Esophagus mucosa (tissue), 1 donor: ENCODE measurements at regions not wholly inside any gene's neighbourhood (a gene's known extent, or its start where the extent isn't known, plus 50 kb on each side); places are given as distances from the start of the nearest gene placed in this dataset.

Source experiments
- ATAC-seq: fragments of 200-7000 bp; cut with Tn5 transposase; one replicate; pipeline ENCODE4 v1.9.1; 2020
- donor health status: DM: yes; HTN: yes; CAD: no.

DNA sequence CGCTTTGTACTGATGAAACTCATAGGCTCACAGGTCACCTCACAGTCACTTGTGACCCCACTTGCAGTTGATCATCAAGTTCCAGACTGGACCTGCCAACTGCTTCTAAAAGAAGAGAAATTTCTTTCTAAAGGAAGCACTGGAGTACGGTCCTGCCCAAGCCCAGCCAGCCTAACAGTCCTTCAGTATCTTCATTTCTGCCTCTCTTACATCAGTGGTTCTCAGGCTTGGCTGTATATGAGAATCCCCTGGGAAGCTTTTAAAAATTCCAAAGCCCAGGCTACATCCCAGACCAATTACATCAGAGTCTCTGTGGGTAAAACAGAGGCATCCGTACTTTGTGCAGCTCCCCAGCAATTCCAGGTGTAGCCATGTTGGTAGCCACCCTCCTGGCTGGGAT, 282.1 kb downstream of the NFIB start:
- no peak for ATAC-seq

DNA sequence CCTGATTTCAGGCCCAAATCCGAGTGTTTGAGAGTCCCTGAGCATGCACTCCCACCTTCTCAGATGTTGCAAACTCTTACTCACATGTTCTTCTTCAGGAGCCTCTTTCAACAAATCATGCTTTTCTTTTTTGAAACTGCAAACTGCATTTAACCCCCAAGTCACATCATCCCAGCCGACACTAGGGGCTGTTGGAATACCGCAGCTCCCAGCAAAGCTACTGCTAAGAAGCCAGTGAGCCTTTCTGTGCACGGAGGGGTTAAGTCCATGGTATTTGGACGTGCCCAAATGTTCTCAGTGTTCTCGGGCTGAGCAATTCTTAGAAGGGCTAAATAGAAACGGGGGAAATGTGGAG, 282.9 kb downstream of the NFIB start:
- ATAC-seq: no peak

DNA sequence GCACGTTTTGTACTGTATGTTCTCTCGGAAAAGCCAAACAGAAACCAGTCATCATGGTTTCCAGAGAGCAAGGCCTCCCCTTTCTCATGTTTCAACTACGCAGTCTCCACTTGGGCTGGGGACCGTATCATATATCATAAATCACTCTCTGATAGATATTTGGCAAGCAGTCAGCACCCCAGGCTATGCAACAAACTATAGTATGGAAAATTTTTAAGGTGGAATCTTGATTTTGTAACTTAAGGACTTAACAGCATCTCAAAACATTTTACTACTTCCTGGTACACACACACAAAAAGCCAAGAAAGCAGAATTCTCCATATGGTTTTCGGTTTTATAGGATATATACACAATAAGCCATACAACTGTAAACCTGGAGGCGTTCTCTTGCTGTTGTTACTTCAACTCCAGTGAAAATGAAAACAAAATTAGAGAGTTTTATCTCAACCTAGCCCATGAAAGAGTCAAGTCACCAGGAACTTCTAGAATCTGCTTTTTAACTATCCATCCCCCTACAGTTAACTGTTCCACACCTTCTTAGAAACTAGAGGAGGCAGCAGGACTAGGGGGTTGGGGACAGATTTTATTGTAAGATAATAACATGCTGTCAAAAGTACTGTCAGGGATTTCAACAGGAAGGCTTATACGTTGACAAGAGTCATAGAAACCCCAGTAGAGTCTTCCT, 283.4 kb downstream of the NFIB start:
- peak; percentile 43 for ATAC-seq

DNA sequence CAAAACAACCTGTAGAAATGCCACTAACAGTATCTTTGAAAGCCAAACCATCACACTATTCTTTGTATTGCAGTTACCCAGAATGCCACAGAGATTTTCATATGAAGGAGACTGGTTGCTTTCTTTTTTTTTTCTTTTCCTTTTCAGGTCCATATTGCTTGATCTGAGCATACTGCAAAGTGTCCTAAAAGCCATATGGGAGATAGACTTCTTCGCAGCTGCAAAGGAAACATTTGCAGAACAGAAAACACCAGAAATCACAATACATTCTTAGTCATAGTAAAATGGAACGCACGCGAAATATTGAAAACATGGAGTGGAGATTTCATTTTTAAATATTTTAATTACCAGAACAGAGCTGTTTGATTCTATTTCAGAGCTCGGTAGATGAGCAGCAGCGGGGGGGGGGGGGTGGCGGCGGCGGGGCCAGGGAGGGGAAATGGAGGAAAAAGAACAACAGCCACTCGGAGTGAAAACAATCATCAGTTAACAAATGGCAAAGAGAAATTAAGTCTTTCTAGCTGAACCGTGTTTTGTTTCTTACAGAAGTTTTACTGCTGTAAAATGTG, 284.1 kb downstream of the NFIB start:
- no peak for ATAC-seq

DNA sequence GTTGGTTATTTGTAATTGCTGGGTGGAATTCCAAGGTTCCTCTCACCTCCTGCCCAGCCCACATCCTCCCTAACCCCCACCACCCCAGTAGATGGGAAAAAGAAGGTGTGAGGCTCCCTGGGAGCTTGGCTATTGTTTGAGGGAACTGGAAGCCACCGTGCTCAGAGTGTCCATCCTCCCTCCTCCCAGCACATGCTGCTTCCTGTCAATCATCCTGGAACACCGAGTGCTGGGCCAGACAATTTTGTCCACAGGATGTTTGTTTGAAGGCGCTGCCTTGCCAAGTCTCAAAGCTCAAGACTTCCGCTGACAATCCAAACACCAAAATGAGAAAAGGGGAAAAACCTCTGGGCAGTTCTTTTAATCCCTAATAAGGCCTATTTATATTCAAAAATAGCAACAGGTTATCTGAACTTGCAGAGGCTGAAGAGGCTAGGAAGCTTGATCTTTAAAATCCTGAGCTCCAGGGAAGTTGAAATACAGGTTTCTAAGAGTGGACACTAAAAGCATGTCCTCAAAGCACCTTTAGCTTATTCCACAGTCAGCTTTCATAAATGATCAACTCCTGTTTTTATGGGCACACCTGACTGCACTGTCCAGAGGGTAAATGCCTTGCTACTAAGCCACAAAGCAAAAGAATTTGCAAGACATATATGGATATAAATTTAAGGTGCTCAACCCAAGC, 286.7 kb downstream of the NFIB start:
- ATAC-seq: no peak

DNA sequence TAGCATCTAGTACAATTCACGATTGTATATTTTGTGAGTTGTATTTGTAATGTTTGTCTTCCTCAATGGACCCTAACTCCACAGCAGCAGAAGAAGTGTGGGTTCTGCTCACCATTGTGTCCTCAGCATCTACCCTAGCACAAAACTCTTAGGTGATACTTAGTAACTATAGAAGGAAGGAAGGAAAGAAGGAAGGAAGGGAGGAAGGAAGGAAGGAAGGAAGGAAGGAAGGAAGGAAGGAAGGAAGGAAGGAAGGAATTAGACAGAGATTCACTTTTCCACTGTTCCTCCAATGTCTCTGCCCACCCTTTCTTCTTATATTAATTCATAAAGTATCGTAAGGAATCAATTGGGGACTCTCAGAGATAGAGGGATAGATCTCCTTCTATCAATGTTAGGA, 288.2 kb downstream of the NFIB start:
- ATAC-seq: no peak

DNA sequence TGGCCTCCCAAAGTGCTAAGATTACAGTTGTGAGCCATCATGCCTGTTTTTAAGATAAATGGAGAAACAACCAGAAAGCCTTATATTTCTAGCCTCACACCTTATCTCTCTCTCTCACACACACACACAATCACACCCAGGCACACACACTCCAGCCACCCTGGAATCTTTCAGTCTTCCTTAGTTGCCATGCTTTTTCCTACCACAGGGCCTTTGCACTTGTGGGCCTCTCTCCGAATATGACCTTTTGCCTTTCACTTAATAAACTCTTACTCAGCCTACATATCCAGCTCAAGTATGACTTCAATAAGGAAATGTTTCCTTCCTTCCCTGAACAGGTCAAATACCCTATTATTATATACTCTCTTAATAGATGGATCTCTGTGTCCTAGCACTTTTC, 290.7 kb downstream of the NFIB start:
- no peak for ATAC-seq

DNA sequence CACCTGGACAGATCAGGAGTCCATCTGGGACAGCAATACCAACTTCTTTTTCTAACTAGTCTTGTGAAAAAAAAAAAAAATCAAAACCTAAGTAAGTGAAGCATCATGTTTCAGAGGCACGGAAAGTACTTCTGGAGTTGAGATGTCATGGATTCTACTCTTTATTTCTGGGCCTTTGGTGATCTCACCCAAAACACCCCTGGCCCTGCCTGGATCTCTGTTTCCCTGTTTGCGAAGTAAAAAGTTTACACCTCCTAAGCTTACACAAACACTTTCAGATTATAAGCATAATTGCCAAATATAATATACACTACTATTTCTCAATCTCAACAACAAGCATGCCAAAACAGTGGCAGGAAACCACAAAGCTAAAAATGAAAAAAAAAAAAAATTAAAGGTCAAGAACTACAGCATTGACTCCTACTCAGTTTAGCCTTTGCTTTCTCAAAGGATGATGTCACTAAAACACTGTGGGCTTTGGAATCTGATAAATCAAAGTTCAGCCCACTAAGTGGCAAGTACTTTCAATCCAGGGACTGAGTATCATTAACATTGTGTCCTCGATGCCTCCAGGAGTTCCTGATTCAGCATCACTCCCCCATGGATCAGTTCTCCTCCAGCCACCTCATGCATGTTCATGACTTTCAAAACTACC, 291.9 kb downstream of the NFIB start:
- no peak for ATAC-seq

DNA sequence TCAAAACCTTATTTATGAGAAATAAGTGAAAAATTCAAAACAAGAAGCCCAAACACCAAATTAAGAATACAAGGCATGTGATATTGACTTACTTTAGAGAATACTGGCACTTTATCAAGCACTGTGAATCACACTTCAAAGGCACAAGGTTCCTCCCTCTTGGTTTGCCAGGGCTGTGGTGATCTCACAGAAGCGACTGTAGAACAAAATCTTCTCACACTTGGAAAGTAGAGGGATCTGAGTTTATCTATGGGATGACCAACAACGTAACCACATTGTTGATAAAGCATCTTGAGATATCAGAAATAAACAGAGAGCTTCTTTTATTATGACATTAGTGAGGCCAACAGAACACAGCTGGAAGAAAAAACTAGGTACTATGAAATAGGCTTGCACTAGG, 295.9 kb downstream of the NFIB start:
- peak; percentile 73 for ATAC-seq

DNA sequence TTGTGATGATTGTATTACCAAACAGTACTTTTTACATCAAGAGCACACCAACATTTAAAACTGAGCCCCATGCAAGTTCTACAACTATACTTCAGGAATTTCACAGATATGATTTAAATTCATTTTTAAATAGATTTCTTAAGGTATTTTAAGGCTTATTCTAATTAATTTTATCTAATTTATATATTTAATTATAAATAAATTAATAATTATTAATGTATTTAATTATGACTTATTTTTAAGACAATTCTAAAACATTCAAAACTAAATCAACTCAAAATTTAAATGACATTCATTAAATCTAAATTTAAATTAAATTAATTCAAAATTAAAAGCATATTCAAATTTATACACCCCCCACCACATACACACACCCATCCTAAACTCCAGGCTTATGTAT, 299.2 kb downstream of the NFIB start:
- no peak for ATAC-seq

DNA sequence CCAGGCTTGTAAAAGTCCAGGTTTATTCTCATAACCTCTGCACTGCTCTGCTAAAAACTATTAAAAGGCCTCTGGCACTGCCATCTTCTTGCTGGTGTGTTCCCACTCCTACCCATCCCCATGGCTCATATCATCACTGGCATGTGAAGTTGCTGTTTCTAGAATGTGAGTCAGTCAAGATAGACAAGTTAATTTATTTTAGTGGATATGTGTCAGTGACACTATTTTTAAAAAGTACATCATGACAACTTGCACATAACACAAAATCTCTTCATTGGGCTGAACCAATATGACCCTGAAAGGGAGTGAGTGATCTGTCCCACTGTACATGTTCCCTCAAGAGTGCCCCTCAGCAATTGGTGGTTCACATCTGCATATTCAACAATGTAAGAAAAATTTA, 299.7 kb downstream of the NFIB start:
- no peak for ATAC-seq

DNA sequence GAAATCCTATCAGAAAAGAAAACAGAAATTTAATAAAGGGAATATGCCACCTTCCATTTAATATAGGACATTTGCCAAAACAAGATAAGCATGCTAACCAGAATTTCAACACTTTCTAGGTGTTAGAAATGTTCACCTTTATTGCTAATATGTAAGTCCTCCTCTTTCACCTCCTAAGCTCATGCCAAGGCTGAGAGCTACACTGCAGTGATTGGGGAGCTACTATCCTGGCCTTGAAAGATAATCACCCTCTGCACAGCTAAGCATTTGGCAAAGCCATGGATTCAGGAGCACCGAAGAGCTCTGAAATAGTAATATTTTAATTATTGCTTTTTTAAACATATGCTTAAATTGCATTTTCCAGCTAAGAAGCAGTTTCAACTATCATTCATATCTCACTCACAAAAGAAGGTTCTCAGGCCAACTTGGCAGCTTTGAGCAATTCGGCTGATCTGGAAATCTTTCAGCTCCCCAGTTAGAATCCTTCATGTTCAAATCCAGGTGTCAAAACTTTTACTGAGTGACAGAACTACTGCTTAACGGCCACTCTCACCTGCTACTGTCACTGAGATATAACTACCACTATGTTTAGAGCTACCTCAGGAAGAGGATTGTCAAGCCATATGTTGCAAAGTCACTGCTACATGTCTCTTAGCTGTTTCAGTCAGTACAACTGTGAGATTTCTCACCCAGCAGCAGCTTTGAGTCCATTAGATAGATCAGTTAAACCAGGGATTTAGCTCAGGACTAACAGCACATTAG, 302.0 kb downstream of the NFIB start:
- ATAC-seq: no peak

DNA sequence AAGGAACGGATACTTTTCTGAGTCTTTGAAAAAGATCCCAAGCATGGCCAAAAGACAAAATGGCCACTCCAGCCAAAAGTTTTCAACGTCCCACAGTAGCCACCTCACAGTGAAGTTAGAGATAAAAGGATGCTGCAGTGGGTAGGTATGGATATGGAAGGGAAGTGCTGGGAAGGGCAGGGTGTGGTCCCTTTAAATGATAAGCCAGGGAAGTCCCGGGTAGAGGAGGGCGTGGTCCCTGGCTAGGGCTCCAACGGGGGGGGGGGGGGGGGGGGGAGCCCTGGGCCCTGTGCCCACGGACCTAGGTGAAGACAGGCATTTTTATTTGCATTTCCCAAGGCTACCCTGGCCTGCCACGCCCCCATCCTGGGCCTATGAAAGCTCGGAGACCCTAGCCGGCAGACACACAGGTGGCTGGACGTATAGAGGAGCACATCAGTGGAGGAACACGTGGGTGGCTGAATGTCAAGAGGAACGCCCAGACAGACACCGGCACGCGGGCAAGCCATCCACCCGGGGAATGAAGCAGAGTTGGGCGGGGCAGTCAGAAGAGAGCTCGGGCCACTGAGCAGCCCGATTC, 306.7 kb downstream of the NFIB start:
- ATAC-seq: no peak

DNA sequence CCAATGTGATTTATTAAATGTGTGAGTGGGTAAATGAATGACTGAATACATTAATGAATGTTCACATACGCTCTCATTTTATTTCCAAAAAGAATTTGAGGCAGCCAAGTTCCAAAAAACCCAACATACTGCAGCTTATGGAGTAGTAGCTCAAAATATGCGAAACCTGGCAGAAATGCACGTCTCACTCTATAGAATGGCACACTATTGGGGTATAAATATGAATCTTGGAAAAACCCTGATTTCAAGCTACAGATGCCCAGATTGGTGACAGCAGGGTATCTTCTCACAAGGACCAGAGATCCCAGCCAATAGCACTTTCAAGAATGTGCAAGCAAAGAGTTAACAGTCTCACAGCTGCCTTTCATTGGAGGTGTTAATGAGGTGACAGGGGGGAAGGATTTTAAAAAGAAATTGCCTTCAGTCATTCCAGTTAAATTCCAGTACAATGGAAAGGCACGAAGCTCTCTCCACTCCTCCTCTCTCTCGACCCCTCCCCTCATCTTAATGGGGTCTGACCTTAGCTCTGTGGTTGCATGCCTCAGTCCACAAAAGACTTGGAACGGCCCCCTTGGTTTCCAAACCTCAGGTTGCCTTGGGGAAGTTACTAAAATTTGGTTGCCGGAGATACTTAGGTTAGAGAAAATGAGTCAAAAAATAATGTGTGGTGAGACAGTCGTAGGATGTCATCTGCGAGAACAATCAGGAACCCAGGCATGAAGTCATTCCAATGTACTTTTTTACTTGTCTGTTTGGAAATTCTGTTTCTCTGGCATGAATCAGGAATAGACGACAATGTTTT, 307.4 kb downstream of the NFIB start:
- ATAC-seq: no peak

DNA sequence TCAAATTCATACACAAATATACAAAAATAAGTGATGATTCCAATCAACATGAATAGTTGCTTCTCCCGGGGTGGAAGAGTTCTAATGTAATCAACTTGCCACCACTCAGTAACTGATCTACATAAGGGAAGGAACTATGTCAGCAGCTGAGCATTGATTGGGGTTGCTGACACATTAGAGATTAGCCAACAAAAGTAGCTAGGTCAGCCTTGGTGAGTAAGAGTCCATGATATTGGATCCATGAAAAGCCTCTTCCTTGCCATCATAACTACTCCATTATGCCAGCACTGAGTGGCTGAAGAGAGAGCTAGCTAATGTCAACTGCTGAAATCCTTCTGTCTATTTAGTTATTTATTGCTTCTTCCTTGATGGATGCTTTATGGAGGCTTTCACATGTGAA, 309.8 kb downstream of the NFIB start:
- no peak for ATAC-seq

DNA sequence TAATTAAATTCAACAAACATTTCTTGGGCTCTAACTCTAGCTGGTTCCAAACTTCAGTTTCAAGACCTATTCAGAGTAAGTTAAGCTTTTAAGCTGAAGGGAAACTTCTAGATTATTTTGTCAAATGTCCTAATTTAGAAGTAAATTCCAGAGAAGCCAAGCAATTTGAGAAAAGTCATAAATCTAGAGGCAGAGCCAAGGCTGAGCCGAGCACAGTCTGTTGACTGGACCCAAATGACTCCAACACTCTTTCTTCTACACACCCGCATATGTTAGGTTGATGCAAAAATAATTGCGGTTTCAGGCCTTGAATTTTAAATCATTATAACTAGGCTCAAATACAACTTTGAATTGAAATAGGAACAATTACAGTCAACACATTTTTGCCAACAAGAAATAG, 319.7 kb downstream of the NFIB start:
- ATAC-seq: no peak

DNA sequence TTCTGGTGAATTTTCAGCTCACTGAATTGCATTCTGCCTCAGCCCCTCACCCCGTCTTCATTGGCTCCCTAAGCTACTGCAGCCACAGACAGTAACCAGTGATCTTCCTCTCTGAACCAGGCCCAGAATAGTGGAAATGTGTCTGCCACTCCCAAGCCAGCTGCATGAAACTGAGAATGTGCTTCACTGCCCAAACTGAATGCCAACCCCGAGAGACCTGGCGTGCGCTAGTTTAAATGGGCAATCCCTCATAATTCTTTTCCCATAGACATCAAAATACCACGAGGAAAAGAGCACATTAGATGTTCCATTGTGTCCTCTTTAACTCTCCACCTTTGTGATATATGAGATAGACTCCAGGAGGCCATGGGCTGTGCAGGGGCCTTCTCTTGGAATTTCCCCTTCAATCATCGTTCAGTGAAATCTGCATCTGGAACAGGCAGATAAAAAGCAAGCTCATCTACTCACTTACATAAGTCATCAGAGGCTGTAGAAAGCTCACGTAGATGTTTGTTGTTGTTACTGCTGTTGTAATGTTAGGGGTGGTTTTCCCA, 320.2 kb downstream of the NFIB start:
- ATAC-seq: no peak

DNA sequence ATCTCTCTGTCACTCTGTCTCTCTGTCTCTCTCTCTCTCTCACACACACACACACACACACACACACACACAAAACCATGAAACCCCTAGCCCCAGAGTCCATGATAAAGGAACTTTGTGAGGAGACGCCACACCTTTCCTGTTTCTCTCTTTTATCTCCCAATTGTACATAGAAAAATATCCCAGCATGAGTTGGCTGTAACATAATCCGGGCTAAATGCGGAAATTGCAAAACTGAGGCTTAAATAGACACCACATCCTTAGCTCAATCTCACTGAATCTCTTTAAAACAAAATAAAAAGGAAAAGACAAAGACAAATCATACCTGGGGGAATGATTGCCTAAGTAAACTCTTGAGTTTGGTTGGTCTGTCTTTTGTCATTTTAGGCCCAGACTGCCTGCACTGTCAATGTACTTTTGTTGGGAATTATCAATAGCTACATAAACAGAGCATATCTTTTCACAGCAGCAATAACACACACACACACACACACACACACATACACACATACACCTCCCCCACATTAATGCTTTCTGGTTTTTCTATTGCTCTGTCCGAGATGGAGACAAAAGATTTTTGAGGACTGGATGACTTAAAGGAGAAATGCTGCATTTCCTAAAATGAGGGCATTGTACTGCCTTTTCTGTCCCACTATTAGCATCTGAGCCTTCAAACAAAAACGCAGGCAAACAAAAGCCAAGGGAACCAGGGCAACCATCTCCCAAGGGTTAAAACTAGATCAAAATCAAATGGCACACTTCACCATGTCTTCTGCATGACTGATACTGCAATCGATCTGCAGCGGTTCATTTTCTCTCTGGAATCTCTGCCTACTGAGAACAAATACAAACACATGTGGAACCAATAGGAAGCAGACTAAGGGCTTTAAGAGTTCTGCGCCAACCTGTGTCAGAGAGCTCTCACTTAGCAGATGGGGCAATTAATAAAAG, 321.5 kb downstream of the NFIB start:
- no peak for ATAC-seq

DNA sequence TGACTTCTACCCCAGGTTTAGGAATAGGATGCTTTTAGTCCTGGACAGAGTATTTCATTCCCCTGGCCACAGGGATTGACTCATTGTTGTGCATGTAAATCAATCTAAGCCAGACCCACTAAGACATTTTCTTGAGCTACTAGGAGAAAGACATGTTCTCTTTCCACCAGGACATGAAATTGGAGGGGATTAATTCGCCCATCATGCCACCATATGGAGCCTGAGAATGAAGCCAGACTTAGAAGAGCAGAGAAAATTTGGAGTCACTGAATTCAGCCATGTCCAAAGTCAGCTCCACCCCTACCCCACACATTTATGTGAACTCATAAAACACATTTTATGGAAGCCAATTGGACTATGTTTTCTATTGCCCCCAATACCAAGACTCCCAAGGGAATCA, 322.5 kb downstream of the NFIB start:
- ATAC-seq: no peak

DNA sequence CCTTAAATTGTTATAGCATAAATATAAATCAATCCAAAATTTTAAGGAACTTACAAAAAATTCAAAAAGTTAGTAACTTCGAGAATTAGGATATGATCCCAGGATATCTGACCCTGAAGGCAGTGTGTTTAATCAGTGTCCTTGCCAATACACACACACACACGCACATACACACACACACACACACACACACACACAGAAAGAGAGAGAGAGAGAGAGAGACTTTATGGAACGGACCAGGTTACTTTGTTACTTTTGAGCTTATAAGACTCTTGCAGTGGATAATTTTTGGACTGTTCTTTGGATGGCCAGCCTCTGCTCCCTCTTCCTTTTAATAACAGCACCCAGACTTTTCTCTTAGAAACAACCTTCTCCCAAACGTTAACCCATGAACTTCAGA, 322.9 kb downstream of the NFIB start:
- no peak for ATAC-seq
